H1 (cell line): ENCODE measurements at regions not wholly inside any gene's neighbourhood (a gene's known extent, or its start where the extent isn't known, plus 50 kb on each side); places are given as distances from the start of the nearest gene placed in this dataset.

ENCODE experiments used
- CTCF ChIA-PET: fragments of 300-600 bp; sonication (Branson Sonifier 250); formaldehyde crosslinking; loops from one replicate; lab custom pipeline; 2021; ENCODE audit not compliant: partially characterized antibody; lab: Charles Lee
- POLR2A ChIA-PET: fragments of 300-600 bp; sonication (Branson Sonifier 250); formaldehyde crosslinking; loops from one replicate; lab custom pipeline; 2021; ENCODE audit warnings: inconsistent platforms; ENCODE audit not compliant: partially characterized antibody; lab: Charles Lee
- DNase-seq, 2 experiments: peaks; one replicate each; pipeline versions ENCODE4 v3.0.0 to v3.0.0-alpha.2; 2010 to 2022; ENCODE audit warnings: low spot score in 2 of 2, low read depth in 1 of 2, mixed read lengths in 1 of 2
- FAIRE-seq: peaks from 2 replicates; lab custom pipeline; 2011; peaks lifted over from hg19 to GRCh38; lab: Jason Lieb, UNC
- H2AFZ ChIP-seq: 2 replicates; pipeline ENCODE4 v1.8.1; 2012; ENCODE audit warnings: low read length, inconsistent platforms
- H2AK5ac ChIP-seq: 2 replicates; pipeline ENCODE4 v1.6.1; 2013; ENCODE audit warnings: low read depth, low read length
- H2BK120ac ChIP-seq: replicated peaks from 2 replicates; pipeline ENCODE3; 2013; ENCODE audit warnings: low read depth, low read length, inconsistent platforms
- H2BK12ac ChIP-seq: 2 replicates; pipeline ENCODE4 v1.6.1; 2013; ENCODE audit warnings: low read depth, low read length
- H2BK15ac ChIP-seq: 2 replicates; pipeline ENCODE4 v1.6.1; 2013; ENCODE audit warnings: low read length
- H2BK20ac ChIP-seq: 2 replicates; pipeline ENCODE4 v1.6.1; 2013; ENCODE audit warnings: low read length
- H2BK5ac ChIP-seq: 2 replicates; pipeline ENCODE4 v1.6.1; 2013; ENCODE audit warnings: low read depth, low read length
- H3K14ac ChIP-seq: 2 replicates; pipeline ENCODE4 v1.6.1; 2013; ENCODE audit warnings: inconsistent platforms; ENCODE audit not compliant: insufficient read length
- H3K18ac ChIP-seq: 2 replicates; pipeline ENCODE4 v1.6.1; 2013; ENCODE audit warnings: low read length; ENCODE audit errors: extremely low read depth
- H3K23ac ChIP-seq: 2 replicates; pipeline ENCODE4 v1.6.1; 2013; ENCODE audit warnings: inconsistent platforms; ENCODE audit not compliant: insufficient read length
- H3K23me2 ChIP-seq: 2 replicates; pipeline ENCODE4 v1.6.1; 2013; ENCODE audit warnings: low read depth, low read length
- H3K27ac ChIP-seq: 2 replicates; pipeline ENCODE4 v1.6.1; 2011; ENCODE audit warnings: low read depth, low read length, inconsistent platforms
- H3K27me3 ChIP-seq, 4 experiments: replicated peaks in 1 of 4; 1 replicate in 1 of 4; 2 replicates in 3 of 4; pipeline versions ENCODE4 v1.6.1 to v1.8.1; 2011 to 2013; ENCODE audit warnings: low read length in 3 of 4, mild to moderate bottlenecking in 3 of 4, inconsistent platforms in 2 of 4, mixed read lengths in 2 of 4, moderate library complexity in 1 of 4; ENCODE audit not compliant: control insufficient read depth in 3 of 4, insufficient read depth in 3 of 4; ENCODE audit errors: extremely low read depth in 1 of 4
- H3K36me3 ChIP-seq, 4 experiments: 2 replicates each; pipeline versions ENCODE4 v1.6.1 to v1.8.1; 2011 to 2013; ENCODE audit warnings: mild to moderate bottlenecking in 4 of 4, low read length in 3 of 4, moderate library complexity in 2 of 4, control low read depth in 1 of 4, inconsistent platforms in 1 of 4; ENCODE audit not compliant: insufficient read depth in 4 of 4, control insufficient read depth in 2 of 4
- H3K4ac ChIP-seq: replicated peaks from 2 replicates; pipeline ENCODE3; 2013; ENCODE audit warnings: low read length, low read depth, mixed read lengths, inconsistent platforms; ENCODE audit not compliant: insufficient read length
- H3K4me1 ChIP-seq, 4 experiments: replicated peaks in 1 of 4; 1 replicate in 1 of 4; 2 replicates in 3 of 4; pipeline versions ENCODE4 v1.6.1 to v1.8.1; 2011 to 2013; ENCODE audit warnings: low read length in 3 of 4, inconsistent platforms in 2 of 4, mixed read lengths in 1 of 4; ENCODE audit not compliant: insufficient read depth in 4 of 4, control insufficient read depth in 3 of 4
- H3K4me2 ChIP-seq, 2 experiments: 2 replicates each; pipeline versions ENCODE4 v1.6.1 to v1.8.1; 2011 to 2013; ENCODE audit warnings: low read depth in 2 of 2, low read length in 2 of 2, control low read depth in 1 of 2, inconsistent platforms in 1 of 2, mild to moderate bottlenecking in 1 of 2; ENCODE audit not compliant: insufficient read depth in 1 of 2
- H3K4me3 ChIP-seq, 4 experiments: fragments of 200-600, 300-600 bp in 1 of 4; sonication (generic), shearing (Covaris generic), sonication (Bioruptor Twin) in 1 of 4; 2 replicates each; pipeline versions ENCODE4 v1.5.1 to v1.8.1; 2011 to 2016; ENCODE audit warnings: low read length in 4 of 4, low read depth in 3 of 4, control low read depth in 2 of 4, inconsistent platforms in 2 of 4, mild to moderate bottlenecking in 2 of 4, mixed read lengths in 1 of 4, moderate library complexity in 1 of 4; ENCODE audit not compliant: insufficient read depth in 2 of 4; ENCODE audit errors: extremely low read depth in 1 of 4
- H3K56ac ChIP-seq: replicated peaks from 2 replicates; pipeline ENCODE3; 2013; ENCODE audit warnings: low read depth, mild to moderate bottlenecking, mixed read lengths, low read length, inconsistent platforms; ENCODE audit not compliant: insufficient read length
- H3K79me1 ChIP-seq: 2 replicates; pipeline ENCODE4 v1.6.1; 2013; ENCODE audit warnings: low read depth, low read length, control low read depth
- H3K79me2 ChIP-seq, 2 experiments: 2 replicates each; pipeline versions ENCODE4 v1.6.1 to v1.8.1; 2012 to 2013; ENCODE audit warnings: low read length in 2 of 2, mild to moderate bottlenecking in 2 of 2, inconsistent platforms in 1 of 2; ENCODE audit not compliant: insufficient read depth in 2 of 2, control insufficient read depth in 1 of 2
- H3K9ac ChIP-seq, 4 experiments: replicated peaks in 1 of 4; 1 replicate in 1 of 4; 2 replicates in 3 of 4; pipeline versions ENCODE4 v1.6.1 to v1.8.1; 2011 to 2013; ENCODE audit warnings: low read depth in 3 of 4, low read length in 3 of 4, control low read depth in 2 of 4, mild to moderate bottlenecking in 2 of 4, moderate library complexity in 2 of 4, inconsistent platforms in 1 of 4; ENCODE audit errors: extremely low read depth in 1 of 4
- H3K9me3 ChIP-seq, 2 experiments: 2 replicates each; pipeline versions ENCODE4 v1.6.1 to v1.8.1; 2012 to 2013; ENCODE audit warnings: mild to moderate bottlenecking in 2 of 2, moderate library complexity in 2 of 2, control low read depth in 1 of 2, inconsistent platforms in 1 of 2, low read depth in 1 of 2, low read length in 1 of 2, mixed read lengths in 1 of 2; ENCODE audit not compliant: insufficient read depth in 2 of 2
- H4K20me1 ChIP-seq, 2 experiments: replicated peaks in 1 of 2; 2 replicates each; pipeline versions ENCODE3 to v1.8.1; 2011 to 2013; ENCODE audit warnings: inconsistent platforms in 2 of 2, low read length in 2 of 2, mild to moderate bottlenecking in 1 of 2; ENCODE audit not compliant: insufficient read depth in 2 of 2, control insufficient read depth in 1 of 2
- H4K5ac ChIP-seq: 2 replicates; pipeline ENCODE4 v1.6.1; 2013; ENCODE audit warnings: low read length, low read depth, mixed read lengths, inconsistent platforms; ENCODE audit not compliant: insufficient read length
- H4K8ac ChIP-seq: 2 replicates; pipeline ENCODE4 v1.8.0; 2013; ENCODE audit warnings: mild to moderate bottlenecking, moderate library complexity, low read length, inconsistent platforms; ENCODE audit not compliant: insufficient read depth; ENCODE audit errors: extremely low read depth
- H4K91ac ChIP-seq: replicated peaks from 2 replicates; pipeline ENCODE3; 2013; ENCODE audit warnings: low read length, mixed read lengths, inconsistent platforms; ENCODE audit not compliant: insufficient read length
- CREB1 ChIP-seq: IDR thresholded peaks from 2 replicates; pipeline ENCODE4 v1.6.1; 2012; ENCODE audit warnings: inconsistent platforms
- PHF8 ChIP-seq: fragments of 200-600 bp; sonication (generic); conservative IDR thresholded peaks from 2 replicates; pipeline ENCODE4 v1.7.1; 2012; ENCODE audit warnings: low read depth, mild to moderate bottlenecking, inconsistent platforms, low read length, moderate library complexity
- SIN3A ChIP-seq, 2 experiments: IDR thresholded peaks in 1 of 2; conservative IDR thresholded peaks in 1 of 2; 2 replicates each; pipeline ENCODE4 v1.6.1; 2011 to 2012; ENCODE audit warnings: low read length in 2 of 2, improper control_type of control experiment in 1 of 2, low read depth in 1 of 2, mild to moderate bottlenecking in 1 of 2
- TF ChIP-seq, protein P1 (sequence below): IDR thresholded peaks from 2 replicates; pipeline ENCODE4 v1.6.1; 2012; ENCODE audit warnings: low read length, inconsistent platforms

DNA sequence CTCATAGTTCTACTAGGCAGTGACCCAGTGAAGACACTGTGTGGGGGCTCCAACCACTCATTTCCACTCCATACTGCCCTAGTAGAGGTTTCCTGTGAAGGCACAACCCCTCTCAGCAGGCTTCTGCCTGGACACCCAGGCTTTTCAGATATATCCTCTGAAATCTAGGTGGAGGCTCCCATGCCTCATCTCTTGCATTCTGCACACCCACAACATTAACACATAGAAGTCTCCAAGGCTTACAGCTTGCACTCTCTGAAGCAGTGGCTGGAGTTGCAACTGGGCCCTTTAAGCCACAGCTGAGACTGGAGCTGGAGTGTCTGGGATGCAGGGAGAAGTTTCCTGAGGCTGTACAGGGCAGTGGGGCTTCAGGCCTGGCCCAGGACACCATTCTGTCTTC, 347.7 kb upstream of the SPRY2 start:
- H3K23me2 ChIP-seq: peaks cover 2% of the 10 kb centered on the region; the same call in 1 of the 2 replicates
- no peak overlapping the region for H2BK15ac ChIP-seq
- no peak for DNase-seq
- H3K27ac ChIP-seq: no peak overlapping the region
- peaks cover 5% of the 10 kb centered on the region in 2 experiments; a peak in 1 of 4 replicates for H3K9me3 ChIP-seq
- POLR2A ChIA-PET: no interaction called here
- no peak overlapping the region for H4K91ac ChIP-seq
- no peaks in the 10 kb centered on the region for H3K79me1 ChIP-seq
- H3K36me3 ChIP-seq: no peaks in the 10 kb centered on the region
- H3K27me3 ChIP-seq: no peaks in the 10 kb centered on the region
- no peak for TF ChIP-seq PHF8
- TF ChIP-seq CREB1: no peak
- no peak for TF ChIP-seq SIN3A (conservative IDR thresholded peaks at IDR 0.05 in 1 of 2, IDR thresholded peaks at IDR 0.05 in 1 of 2; ENCODE audit: low read depth in 1 of 2, low read length in 2 of 2)
- TF ChIP-seq, protein P1, sequence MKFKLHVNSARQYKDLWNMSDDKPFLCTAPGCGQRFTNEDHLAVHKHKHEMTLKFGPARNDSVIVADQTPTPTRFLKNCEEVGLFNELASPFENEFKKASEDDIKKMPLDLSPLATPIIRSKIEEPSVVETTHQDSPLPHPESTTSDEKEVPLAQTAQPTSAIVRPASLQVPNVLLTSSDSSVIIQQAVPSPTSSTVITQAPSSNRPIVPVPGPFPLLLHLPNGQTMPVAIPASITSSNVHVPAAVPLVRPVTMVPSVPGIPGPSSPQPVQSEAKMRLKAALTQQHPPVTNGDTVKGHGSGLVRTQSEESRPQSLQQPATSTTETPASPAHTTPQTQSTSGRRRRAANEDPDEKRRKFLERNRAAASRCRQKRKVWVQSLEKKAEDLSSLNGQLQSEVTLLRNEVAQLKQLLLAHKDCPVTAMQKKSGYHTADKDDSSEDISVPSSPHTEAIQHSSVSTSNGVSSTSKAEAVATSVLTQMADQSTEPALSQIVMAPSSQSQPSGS: no peak
- FAIRE-seq: no peak
- H2BK20ac ChIP-seq: no peak overlapping the region
- H3K9ac ChIP-seq: no peak overlapping the region
- H4K20me1 ChIP-seq: no peaks in the 10 kb centered on the region
- no peaks in the 10 kb centered on the region for H3K4me1 ChIP-seq
- H3K14ac ChIP-seq: no peak overlapping the region
- no peak overlapping the region for H2BK5ac ChIP-seq
- no peak overlapping the region for H4K8ac ChIP-seq
- no peak overlapping the region for H3K18ac ChIP-seq
- no peak overlapping the region for H3K23ac ChIP-seq
- CTCF ChIA-PET: interaction anchor here (0.6 to 0.8 kb wide), 2 partner anchors 56 to 1318 kb away, joined by 3 read pairs; no protein-coding TSS in a partner anchor
- H2AFZ ChIP-seq: no peak overlapping the region
- H2AK5ac ChIP-seq: no peak overlapping the region
- H3K4ac ChIP-seq: no peak overlapping the region
- H3K79me2 ChIP-seq: no peaks in the 10 kb centered on the region
- no peak overlapping the region for H2BK120ac ChIP-seq
- no peak overlapping the region for H3K4me2 ChIP-seq
- H4K5ac ChIP-seq: no peak overlapping the region
- no peak overlapping the region for H3K4me3 ChIP-seq
- no peak overlapping the region for H3K56ac ChIP-seq
- no peak overlapping the region for H2BK12ac ChIP-seq
